Ammon's horn (tissue), 1 donor: ENCODE measurements at regions not wholly inside any gene's neighbourhood (a gene's known extent, or its start where the extent isn't known, plus 50 kb on each side); places are given as distances from the start of the nearest gene placed in this dataset.

Source experiments
- DNase-seq: peaks from one replicate; pipeline ENCODE4 v3.0.0-alpha.2; 2016; ENCODE audit warnings: low spot score

- no peak for DNase-seq
Measured at GRCh38 chr18:3358310-3358709, 91.7 kb upstream of the TGIF1 start.

- peak; percentile 82 for DNase-seq
Measured at GRCh38 chr18:3360211-3360610, 89.8 kb upstream of the TGIF1 start.

- DNase-seq = no peak
Measured at GRCh38 chr18:3367491-3368091, 82.4 kb upstream of the TGIF1 start.

- DNase-seq = no peak
Measured at GRCh38 chr18:3368193-3368592, 81.8 kb upstream of the TGIF1 start.

GRCh38 chr18:3379685-3380084 is 70.3 kb upstream of the TGIF1 start:
- no peak for DNase-seq

- no peak for DNase-seq
Measured at GRCh38 chr18:3380384-3380961, 69.5 kb upstream of the TGIF1 start.

- no peak for DNase-seq
Measured at GRCh38 chr18:3383381-3383915, 66.5 kb upstream of the TGIF1 start.

GRCh38 chr18:3384664-3385563 is 65.1 kb upstream of the TGIF1 start:
- DNase-seq = no peak

- DNase-seq = no peak
Measured at GRCh38 chr18:3388323-3388722, 61.6 kb upstream of the TGIF1 start.

GRCh38 chr18:3388980-3389379 is 61.0 kb upstream of the TGIF1 start:
- DNase-seq = no peak

- DNase-seq = no peak
Measured at GRCh38 chr18:3389977-3390376, 60.0 kb upstream of the TGIF1 start.

GRCh38 chr18:3391704-3392466 is 58.1 kb upstream of the TGIF1 start:
- no peak for DNase-seq

- DNase-seq = no peak
Measured at GRCh38 chr18:3392467-3392855, 57.5 kb upstream of the TGIF1 start.

- no peak for DNase-seq
Measured at GRCh38 chr18:3394648-3395047, 55.3 kb upstream of the TGIF1 start.

- no peak for DNase-seq
Measured at GRCh38 chr18:3395466-3395865, 54.5 kb upstream of the TGIF1 start.

GRCh38 chr18:3397031-3397750 is 52.8 kb upstream of the TGIF1 start:
- DNase-seq = peak; percentile 92

GRCh38 chr18:3397786-3398185 is 52.2 kb upstream of the TGIF1 start:
- DNase-seq = peak; percentile 8
